NCI-H1105 (cell line): ENCODE measurements at regions not wholly inside any gene's neighbourhood (a gene's known extent, or its start where the extent isn't known, plus 50 kb on each side); places are given as distances from the start of the nearest gene placed in this dataset.
"Not testable (repeated sequence)": the region's sequence is repeated elsewhere in the genome, so short reads cannot be mapped to it uniquely, and the experiment has no call there.

Experiments used
- DNase-seq: peaks from one replicate; lab custom pipeline; 2025; lab: John Stamatoyannopoulos, UW

DNA sequence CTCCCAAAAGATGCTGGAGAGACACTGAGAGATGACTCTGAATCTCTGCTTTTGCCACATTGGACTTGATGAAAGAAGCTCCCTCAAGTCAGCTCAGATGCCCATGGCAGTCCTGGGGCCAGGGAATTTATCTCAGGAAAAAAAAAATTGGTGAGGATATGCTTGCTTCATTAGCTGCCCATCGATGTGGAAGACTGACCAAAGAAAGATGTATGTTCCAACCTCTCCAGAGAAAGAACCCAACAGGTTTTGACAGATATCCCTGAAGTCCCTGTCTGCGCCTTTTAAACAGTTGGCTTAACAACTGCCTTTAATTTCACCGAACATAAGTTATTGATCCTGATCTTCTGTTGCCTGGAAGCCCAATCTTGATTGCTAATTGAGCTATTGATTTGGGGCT is 137.4 kb downstream of the TMEM114 start:
- no peak for DNase-seq

DNA sequence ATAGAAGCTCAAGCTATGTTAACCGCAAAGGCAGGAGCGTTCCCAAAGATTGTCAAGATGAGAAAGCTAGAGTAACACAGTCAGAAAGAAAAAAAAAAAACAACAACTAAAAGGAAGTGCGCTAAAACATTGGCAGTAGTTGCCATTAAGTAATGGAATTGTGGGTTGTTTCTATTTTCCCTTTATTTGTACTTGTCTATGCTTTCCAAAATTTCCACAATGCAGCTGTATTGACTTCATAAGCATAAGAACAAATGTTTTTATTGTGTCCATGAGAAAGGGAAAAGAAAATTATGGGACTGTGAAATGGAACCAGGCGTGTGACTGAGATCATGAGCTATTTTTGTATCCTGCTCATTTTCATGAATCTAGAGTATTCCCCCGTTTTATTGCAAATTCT is 153.4 kb downstream of the TMEM114 start:
- no peak for DNase-seq

DNA sequence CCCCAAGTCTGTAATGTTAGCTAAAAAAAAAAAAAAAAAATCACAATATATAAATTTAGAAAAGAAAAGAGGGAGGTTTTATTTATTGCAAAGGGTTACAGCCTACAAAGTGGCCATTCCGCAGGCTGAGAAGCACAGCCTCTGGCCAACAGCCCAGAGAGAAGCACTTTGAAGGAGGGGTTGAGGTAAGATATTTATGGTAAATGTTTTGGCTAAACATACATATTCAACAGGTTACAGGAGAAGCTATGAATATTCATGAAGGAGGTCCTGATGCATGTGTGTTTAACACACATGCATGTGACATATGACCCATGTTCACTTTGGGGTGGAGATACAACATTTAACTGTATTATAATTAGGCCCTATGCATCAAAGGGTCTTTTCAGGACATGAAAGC is 158.5 kb downstream of the TMEM114 start:
- no peak for DNase-seq

DNA sequence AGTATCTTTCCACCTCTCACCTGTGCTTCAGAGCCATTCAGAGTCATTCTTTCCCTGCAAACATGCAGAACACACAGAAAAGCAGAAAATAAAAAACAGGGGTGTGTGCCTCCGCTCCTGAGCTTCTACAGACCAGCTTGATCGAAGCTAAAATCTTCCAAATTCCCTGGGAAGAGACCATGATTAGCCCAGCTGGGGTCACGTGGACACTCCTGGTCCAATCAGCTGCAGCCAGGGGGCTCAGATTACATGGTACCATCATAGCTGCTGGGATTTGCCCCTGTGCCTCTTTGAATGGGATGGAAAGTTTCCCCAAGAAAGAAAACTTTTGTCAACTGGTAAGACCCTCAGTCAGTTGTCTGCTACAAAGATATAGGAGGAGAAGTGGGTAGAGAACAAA is 159.9 kb downstream of the TMEM114 start:
- DNase-seq, result no peak

DNA sequence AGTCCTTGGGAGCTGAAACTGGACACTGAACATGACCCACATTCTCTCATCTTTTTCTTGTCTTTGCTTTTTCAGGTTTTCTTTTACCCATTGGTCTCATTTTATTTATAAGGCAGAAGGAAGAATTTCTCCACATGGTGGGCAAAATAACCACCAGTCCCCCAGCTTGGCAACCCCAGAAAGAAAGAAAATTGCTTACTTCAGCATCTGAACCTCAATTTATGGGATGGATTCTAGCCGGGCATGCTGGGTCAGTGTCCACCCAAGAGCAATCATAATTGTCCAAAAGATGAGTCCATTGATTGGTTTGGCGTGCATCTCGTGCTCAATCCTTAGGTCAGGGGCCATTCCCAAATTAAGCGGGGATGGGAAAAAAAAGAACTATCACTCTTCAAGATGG is 163.7 kb downstream of the TMEM114 start:
- DNase-seq, result no peak

DNA sequence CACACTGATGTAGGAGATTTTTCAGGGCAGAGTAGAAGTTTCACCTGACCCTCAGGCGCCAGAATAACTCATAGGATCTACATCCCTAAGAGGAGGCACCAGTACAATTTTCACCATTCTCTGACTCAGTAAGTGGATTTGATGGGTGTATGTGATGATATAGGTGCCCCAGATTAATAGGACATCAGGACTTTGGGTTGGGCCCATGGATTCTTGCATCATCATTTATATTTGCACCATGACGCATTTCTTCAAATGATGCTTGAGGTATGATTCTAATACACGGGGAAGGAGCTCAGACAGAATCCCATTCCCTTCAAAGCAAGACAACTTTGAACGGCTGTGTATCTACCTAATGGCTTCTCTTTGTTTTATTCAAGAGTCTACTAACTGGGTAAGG is 173.2 kb downstream of the TMEM114 start:
- DNase-seq, result no peak

DNA sequence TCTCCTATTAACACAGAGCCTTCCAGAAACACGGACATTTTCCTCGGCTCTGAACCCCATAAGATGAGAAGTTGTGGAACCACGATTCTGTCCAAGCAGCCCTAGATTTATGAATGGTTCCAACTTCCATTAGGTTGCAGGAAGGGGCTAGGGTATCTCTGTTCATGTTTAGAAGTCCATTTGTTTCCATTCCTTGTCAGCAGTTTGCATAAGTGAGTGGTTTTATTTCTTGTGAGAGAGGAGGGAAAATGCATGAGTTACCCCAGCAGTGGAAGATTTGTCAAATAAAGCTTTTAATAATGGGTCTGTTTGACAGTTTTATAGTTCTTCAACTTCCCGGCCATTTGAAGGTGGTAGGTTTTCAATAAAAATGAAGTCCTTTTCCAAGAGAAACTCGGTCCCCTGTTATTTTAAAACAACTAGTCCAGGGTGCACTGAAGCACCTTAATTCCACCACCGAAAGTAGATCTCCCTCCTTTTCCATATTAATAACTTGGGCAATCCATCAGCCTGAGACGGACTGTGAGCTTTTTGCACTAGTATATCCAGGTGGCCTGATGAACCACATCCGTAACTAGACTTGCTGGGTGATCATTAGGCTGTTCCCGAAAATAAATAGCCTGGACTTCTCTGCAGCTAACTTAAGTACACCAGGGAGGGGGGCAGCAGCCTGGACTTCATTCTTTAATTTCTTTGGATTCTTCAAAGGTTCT is 181.3 kb downstream of the TMEM114 start:
- no peak for DNase-seq

DNA sequence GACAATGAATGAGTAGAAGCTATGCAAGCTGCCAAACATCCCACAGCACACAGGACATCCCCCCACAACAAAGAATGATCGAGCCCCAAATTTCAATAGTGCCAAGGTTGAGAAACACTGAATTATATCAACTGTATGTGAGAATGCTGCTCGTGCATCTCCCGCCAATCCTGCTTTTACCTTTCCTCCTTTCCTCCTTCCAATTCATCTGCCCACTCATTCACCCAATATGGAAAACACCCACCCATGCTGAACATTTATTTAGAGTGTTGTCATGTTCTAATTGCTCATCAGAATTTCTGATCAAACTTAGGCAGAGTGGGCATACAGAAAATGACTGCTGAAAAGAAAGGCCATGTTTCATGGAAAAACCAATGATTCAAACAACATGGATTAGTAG is 183.0 kb downstream of the TMEM114 start:
- no peak for DNase-seq

DNA sequence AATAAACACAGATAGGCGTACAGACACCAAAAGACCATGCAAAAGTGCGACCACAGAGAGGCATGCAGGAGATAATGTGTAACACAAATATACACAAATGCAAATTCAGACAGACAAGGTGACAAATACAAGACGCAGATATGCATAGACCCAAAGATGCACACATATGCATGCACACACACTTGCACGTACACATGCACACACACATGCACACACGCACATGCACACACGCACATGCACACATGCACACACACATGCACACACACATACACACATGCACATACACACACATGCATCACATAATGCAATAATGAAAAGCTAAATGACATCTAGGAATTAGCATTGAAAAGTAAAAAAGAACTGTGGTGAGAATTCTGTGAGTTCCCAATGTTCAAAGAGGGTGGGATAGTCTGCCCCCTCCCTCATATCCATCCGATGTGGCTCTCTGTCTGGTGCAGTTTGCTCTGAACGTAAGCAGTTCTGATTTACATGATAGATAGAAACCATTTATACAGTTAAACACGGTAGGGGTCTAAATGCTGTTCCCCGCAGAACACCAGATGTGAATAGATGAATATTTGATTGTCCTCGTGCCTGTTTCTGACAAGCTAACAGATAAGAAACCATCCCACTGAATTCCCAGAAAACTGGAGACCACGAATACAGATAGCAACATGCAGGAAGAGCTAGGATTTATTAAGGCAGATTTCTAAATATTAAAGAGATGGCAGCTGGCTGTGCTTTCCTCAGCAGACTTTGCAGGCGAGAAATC is 186.1 kb downstream of the TMEM114 start:
- no peak for DNase-seq

DNA sequence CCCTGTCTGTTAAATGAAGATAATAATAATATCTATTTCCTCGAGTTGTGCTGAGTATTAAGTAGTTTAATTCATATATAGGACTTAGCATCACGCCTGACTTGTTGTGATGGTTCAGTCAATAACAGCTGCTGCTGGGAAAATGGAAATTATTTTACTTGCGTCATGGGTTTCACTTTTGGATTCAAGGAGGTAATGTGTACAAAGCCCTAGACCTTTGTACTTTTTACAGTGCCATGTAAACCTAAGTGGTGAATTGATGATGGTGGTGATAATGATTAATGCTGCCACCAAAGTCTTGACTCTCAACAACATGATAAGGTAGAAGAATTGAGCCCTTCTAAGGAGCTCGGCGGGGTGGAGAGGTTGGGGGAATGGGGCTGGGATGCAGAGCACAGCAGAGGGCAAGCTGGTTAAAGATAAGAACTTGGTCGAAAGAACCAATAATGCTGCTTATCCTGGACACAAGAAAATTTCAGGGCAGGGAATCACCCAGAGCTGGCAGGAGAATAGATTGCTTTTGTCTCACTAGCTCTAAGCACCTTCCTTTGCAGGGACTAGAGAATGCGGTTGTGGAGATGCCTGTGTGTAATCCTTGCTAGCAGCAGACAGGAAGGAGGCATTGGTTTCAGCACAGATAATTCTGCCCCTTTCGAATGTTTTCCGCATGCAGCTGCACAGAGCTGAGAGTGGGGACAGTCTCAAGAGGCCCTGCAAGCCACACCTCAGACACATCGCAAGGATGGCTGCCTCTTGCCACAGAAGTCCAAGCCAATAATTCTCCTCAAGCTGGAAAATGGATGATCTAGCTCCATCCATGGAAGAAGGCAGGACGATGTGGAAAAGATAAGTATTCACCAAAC is 187.1 kb downstream of the TMEM114 start:
- DNase-seq, result no peak

DNA sequence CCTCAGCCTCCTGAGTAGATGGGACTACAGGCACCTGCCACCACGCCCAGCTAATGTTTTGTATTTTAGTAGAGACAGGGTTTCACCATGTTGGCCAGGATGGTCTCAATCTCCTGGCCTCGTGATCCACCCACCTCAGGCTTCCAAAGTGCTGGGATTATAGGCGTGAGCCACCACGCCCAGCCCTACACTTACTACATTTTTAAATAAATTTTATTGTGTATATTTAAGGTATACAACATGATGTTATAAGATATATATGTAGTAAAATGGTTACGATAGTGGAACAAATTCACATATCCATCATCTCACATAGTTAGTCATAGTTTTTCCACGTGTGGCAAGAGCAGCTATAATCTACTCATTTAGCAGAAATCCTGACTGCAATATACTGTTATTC is 189.6 kb downstream of the TMEM114 start:
- DNase-seq, result not testable (repeated sequence)

DNA sequence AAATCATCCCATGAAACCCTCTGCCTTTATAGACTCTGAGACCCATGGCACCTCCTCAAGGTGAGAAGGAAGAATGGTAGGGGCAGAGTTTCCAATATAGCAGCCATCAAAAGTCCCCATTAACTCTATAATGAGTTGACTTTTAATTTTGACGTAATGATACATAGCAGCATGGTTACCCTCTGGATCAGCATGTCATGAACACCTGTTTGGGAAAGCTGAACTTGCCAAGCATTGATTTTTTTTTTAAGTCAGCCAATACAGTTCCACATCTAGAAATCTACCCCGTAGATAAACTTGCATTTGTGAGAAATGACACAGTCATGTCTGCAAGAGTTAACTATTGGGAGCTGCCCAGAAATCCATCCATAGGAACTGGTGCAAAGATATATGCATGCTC is 191.8 kb downstream of the TMEM114 start:
- DNase-seq, result no peak

DNA sequence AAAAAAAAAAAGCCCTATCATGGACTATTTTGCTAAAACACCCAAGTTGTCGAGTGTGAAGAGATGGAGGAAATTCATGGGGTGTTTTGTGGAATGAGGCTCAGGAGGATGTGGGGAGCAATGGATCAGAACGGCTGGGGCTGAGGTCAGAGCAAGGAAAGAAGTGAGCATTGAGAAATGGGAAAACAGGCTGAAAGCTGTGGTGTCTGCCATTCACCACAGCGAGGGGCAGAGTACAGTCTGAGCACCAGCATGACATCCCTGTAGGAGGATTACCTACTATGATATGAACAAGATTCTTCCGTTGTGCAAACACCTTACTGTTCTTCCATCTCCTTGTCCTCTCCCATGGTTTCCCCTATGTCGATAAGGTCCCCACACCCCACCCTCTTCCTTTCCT is 193.1 kb downstream of the TMEM114 start:
- no peak for DNase-seq

DNA sequence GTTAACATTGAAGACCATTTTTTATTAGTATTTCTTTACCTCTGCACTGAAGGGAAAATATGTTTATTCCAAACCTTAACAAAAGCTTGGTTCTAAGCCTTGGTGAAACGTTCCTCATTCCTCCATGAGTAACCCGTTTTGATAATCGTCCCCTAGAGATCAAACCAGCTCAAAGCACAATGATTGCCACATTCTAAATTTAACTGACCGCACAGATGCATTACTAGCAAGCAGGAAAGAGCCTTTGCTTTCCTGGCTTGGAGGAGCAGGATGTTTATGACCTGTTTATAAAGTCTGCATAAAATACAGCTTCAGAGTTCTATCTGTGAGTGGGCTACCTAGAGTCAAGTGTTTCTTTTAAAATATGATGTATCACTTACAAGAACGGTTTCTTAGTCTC is 193.8 kb downstream of the TMEM114 start:
- DNase-seq, result no peak

DNA sequence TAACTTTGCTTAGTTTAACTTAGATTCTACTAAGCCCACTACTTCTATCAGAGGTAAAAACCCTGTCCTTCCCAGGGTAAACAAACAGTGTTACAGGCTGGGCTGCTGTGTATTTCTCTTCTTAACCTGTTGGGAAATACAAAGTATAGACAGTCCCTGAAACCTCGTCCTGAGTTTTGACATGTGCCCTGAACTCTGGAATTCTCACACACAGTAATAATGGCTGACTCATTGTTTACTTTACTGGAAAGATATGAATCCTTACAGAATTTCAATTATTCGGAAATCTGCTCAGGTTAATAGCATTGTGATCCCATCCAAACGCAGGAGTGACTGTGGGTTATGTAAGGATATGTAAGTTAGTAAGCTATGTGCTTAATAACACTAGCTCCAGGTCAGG is 199.1 kb downstream of the TMEM114 start:
- no peak for DNase-seq

DNA sequence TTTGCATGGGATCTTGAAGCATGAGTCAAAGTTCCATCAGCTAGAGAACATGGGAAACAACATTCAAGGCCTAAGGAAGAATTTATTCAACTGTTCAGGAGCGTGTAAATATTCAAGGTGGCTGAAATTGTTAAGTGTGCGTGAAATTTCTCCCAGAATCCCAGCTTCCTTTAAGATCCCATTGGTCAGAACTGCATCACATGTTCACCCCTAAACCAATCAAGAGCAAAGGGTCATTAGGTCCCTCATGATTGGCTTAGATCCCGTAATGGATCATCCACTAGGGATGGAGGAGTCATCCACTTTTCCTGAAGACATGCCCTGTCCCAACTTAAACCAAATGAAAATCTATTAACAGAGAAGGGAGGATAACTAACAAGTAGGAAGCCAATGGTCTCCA is 201.6 kb downstream of the TMEM114 start:
- no peak for DNase-seq

DNA sequence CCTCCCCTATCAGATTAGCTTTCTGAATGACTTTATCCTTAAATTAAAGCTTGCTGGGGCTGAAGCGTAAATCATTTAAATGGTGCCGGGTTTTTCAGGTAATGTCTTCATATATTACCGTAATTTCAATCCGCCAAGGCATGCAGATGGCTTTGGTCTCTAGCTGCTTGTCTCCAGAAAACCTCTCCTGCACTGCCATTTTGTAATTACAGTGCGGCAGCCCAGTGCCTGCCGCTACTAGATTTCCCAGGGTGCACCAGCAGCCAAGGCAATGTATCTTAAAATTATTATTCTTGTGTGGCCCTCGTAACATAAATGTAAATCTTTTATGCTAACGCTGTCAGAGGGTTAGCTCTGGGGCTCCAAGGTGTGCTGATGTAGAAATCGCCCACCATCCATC is 208.5 kb downstream of the TMEM114 start:
- no peak for DNase-seq

DNA sequence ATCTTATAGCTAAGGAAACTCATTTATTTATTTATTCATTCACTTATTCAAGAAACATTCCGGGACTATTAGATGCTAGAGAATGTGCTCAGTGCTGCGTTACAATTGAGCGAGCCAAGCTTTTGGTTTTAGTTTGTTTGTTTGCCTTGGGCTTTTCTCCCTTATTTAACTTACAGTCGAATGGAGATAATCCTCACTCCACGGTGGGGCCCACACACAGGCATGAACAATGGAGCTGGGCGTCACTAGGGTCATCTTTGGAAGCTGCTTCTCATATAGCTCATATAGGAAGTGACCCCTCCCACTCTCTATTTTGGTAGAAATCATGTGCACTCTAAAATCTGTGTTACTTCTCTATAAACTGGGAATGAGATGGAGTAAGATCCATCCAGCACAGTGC is 210.0 kb downstream of the TMEM114 start:
- DNase-seq, result no peak

DNA sequence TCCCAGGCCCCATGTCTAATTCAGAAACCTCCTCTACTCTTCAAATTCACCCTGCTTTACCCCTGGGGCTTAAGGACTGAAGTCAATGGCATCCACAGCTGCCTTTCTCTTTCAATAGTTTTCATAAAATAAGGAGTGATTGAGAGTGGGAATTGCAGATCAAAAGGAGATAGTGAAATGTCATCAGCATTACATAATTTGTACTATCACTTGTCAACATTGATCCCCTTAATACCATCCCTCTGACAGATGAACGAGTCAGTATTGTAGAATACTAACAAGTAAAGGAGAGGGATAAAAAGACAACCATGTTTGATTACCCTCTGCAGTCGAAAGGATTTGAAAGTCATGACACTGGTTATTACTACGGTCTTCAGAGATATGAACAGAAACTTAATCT is 212.4 kb downstream of the TMEM114 start:
- no peak for DNase-seq

DNA sequence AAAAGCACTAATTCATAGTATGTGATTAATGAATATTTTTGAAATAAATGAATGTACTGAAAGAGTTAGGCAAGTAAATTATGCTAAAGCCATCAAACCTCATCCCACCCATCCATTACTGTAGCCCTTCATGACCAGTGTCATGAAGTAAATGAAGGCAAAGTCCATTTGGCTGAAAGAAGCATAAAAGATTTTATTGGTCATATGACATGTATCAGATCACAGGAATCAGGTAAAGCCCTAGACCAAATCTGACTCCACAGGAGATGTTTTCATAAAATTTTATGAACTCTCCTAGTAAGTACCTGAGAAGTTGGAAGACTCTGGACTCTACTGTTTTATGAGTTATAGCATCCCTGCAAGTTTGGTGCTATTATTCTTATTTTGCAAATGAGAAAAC is 213.5 kb downstream of the TMEM114 start:
- DNase-seq, result no peak

DNA sequence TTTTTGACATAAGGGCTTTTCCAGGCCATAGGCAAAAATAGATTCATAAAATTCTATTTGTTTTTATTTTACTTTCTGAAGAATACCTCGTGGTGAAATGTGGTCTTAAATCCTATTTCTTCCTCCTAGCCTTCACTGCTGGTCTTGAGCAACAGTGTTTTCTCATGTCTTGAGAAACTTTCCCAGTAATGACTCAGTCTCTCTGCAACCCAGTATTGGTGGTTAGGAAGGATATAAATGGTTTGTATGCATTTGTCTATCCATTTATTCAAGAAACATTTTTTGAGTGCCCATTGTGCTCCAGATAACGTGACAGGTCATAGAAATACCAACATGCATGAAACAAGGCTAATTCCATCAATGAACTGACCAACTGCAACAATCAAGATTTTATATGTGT is 213.9 kb downstream of the TMEM114 start:
- no peak for DNase-seq

DNA sequence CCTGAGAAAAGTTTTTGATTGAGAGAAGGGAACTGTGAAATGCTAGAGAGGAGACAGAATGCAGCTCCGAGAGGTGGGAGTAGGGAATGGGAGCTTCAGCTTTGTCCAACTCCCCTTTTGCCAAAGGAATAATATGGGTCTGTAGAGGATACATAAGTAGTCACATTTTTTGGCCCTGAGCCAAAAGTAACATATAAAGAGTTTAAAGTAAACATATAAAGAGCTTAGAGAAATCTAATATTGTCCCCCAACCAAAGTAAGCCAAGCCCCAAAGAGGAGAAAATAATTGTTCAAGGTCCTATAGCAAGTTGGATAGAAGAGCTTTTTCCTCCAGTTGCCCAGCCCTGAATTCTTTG is 215.1 kb downstream of the TMEM114 start:
- DNase-seq, result no peak
